NB4 (cell line): ENCODE measurements at regions not wholly inside any gene's neighbourhood (a gene's known extent, or its start where the extent isn't known, plus 50 kb on each side); places are given as distances from the start of the nearest gene placed in this dataset.

Experiments used
- MYC ChIP-seq: IDR thresholded peaks from 2 replicates; pipeline ENCODE4 v1.6.1; 2011; ENCODE audit warnings: low read depth, low read length
- POLR2A ChIP-seq: IDR thresholded peaks from 2 replicates; pipeline ENCODE4 v1.6.1; 2011; ENCODE audit warnings: mild to moderate bottlenecking; ENCODE audit not compliant: insufficient read length; ENCODE audit errors: extremely low read depth
- TF ChIP-seq, protein P1 (sequence below): IDR thresholded peaks from 2 replicates; pipeline ENCODE4 v1.6.1; 2011; ENCODE audit warnings: low read depth, low read length
- TF ChIP-seq, protein P2 (sequence below): IDR thresholded peaks from one replicate; pipeline ENCODE4 v1.5.1; 2012; ENCODE audit warnings: low read depth, low read length

DNA sequence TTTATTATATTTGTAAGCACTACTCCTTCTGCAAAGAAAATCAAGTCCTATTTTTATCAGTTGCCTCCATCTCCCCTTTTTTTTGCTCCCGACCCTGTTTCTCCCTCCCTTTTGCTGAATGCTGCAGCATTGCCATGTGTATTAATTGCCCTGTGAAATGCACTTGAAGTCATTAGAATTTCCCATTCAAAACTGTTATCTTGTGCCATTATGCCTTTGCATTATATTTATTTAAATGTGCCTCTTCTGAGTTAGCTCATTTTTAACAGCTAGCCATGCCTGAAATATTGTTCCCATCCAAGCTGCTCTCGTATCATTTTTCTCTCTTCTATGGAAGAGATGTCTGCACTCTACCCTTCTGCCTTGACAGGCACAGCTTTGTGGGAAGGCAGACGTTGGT is 404.0 kb upstream of the PLXNA2 start:
- TF ChIP-seq, protein P1, sequence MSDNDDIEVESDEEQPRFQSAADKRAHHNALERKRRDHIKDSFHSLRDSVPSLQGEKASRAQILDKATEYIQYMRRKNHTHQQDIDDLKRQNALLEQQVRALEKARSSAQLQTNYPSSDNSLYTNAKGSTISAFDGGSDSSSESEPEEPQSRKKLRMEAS, result no peak
- TF ChIP-seq, protein P2, sequence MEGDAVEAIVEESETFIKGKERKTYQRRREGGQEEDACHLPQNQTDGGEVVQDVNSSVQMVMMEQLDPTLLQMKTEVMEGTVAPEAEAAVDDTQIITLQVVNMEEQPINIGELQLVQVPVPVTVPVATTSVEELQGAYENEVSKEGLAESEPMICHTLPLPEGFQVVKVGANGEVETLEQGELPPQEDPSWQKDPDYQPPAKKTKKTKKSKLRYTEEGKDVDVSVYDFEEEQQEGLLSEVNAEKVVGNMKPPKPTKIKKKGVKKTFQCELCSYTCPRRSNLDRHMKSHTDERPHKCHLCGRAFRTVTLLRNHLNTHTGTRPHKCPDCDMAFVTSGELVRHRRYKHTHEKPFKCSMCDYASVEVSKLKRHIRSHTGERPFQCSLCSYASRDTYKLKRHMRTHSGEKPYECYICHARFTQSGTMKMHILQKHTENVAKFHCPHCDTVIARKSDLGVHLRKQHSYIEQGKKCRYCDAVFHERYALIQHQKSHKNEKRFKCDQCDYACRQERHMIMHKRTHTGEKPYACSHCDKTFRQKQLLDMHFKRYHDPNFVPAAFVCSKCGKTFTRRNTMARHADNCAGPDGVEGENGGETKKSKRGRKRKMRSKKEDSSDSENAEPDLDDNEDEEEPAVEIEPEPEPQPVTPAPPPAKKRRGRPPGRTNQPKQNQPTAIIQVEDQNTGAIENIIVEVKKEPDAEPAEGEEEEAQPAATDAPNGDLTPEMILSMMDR, result no peak
- TF ChIP-seq MYC (no peak), POLR2A (no peak)
